ENCODE measurements at regions not wholly inside any gene's neighbourhood (a gene's known extent, or its start where the extent isn't known, plus 50 kb on each side); places are given as distances from the start of the nearest gene placed in this dataset.

DNA sequence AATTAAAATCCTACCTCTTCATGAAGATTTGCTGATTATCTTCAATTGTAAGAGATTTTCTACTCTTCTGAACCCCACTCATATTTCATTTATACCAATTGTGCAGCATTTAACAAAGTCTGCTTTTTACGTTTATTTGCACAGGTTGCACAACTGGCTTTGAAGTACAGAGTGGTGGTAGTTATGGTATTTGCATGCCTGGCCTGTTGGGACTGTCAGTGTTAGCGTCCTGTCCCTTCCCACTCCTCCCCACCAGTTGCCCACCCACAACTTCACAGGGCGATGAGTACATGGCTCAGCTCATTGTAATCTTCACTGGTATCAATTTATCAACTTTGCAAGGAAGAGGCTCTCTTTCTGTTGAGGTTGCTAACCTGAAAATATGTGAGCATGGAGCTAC is 372.3 kb downstream of the AASDHPPT start:
- Histone ChIP-seq H2AFZ (ENCODE audit: low read length, unreplicated experiment) (no peak overlapping the region), H3K27me3 (ENCODE audit: insufficient read depth, low read length) (no peaks in the 10 kb centered on the region), H3K4me1 (ENCODE audit: control insufficient read depth, insufficient read depth, low read length, unreplicated experiment) (no peaks in the 10 kb centered on the region), H3K79me2 (ENCODE audit: control insufficient read depth, insufficient read depth, low read length, unreplicated experiment) (no peaks in the 10 kb centered on the region), H3K36me3 (ENCODE audit: insufficient read depth, low read length) (0 out of 2 replicates have a peak, but pooled peaks cover 5% of the 10 kb centered on the region), H3K4me3 (ENCODE audit: low read depth, low read length) (no peak overlapping the region), H3K27ac (ENCODE audit: low read depth, low read length) (no peak overlapping the region)

DNA sequence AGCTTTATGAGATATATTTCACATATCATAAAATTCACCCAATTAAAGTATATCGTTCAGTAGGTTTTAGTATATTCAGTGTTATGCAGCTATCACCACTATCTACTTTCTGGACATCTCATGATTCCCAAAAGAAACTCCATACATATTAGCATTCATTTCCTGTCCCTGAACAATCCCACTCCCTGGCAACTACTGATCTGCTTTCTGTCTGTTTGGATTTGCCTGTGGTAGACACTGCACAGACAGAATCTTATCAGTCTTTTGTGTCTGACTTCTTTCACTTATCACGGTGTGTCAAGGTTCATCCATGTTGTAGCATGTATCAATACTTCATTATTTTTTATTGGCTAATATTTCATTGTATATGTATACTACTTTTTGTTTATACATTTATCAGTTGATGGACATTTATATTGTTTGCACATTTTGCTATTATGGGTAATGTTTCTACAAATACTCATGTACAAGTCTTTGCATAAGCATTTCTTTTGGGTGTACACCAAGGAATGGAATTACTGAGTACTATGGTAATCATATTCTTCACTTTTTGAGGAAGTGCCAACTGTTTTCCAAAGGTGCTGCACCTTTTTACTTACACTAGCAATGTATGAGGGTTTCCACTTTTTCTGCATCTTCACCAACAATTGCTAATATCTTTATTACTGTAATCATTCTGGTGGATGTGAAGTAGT is 373.9 kb downstream of the AASDHPPT start:
- H3K4me1 ChIP-seq (ENCODE audit: control insufficient read depth, insufficient read depth, low read length, unreplicated experiment), result peaks cover under 1% of the 10 kb centered on the region
- no peak overlapping the region for H3K4me3 ChIP-seq (ENCODE audit: low read depth, low read length)
- no peak overlapping the region for H3K27ac ChIP-seq (ENCODE audit: low read depth, low read length)
- H2AFZ ChIP-seq (ENCODE audit: low read length, unreplicated experiment), result no peak overlapping the region
- 0 out of 2 replicates have a peak, but pooled peaks cover 5% of the 10 kb centered on the region for H3K36me3 ChIP-seq (ENCODE audit: insufficient read depth, low read length)
- H3K79me2 ChIP-seq (ENCODE audit: control insufficient read depth, insufficient read depth, low read length, unreplicated experiment), result no peaks in the 10 kb centered on the region
- no peaks in the 10 kb centered on the region for H3K27me3 ChIP-seq (ENCODE audit: insufficient read depth, low read length)

DNA sequence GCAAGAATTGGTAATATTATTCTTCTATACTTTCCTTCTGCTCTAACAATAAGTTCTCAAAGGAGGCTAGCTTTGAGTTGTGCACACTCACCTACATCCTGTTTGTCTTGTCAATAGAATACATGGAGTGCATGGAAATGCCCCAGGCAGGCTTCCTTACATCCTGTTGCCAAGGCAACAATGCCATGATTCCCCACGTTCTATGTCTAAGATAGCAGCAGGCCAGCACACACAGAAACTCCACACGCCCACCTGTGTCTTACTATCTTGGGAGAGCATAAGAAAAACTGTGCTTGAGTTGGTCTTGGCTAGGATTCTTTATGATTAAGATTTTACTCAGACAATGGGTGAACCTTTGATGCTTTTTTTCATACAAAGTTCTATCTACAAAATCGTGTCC is 379.2 kb downstream of the AASDHPPT start:
- H3K27me3 ChIP-seq (ENCODE audit: insufficient read depth, low read length), result no peaks in the 10 kb centered on the region
- H3K4me3 ChIP-seq (ENCODE audit: low read depth, low read length), result no peak overlapping the region
- H3K27ac ChIP-seq (ENCODE audit: low read depth, low read length), result peak overlapping the region; percentile 71
- H3K36me3 ChIP-seq (ENCODE audit: insufficient read depth, low read length), result 0 out of 2 replicates have a peak, but pooled peaks cover 5% of the 10 kb centered on the region
- H2AFZ ChIP-seq (ENCODE audit: low read length, unreplicated experiment), result no peak overlapping the region
- peaks cover 14% of the 10 kb centered on the region for H3K4me1 ChIP-seq (ENCODE audit: control insufficient read depth, insufficient read depth, low read length, unreplicated experiment)
- no peaks in the 10 kb centered on the region for H3K79me2 ChIP-seq (ENCODE audit: control insufficient read depth, insufficient read depth, low read length, unreplicated experiment)

DNA sequence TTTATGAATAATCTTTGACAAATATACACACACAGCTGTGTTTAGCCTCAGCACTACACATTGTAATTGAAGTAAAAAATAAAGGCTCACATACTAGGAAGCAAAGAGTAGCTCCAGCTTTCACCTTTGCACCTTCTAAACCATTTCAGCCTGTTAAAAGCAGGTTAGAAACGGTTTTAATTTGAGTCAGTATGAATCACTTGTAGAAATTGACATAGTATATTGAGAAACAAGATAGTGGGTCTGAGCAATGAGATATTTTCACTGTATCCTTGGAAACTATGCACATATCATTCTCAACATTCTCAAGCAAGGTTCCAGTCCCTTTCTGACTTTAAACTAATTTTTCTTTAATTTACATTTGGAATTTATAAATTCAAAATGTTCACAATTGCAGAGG is 380.3 kb downstream of the AASDHPPT start:
- H3K27ac ChIP-seq (ENCODE audit: low read depth, low read length), result peak overlapping the region; percentile 71
- H3K4me3 ChIP-seq (ENCODE audit: low read depth, low read length), result no peak overlapping the region
- no peak overlapping the region for H2AFZ ChIP-seq (ENCODE audit: low read length, unreplicated experiment)

GRCh38 chr11:106459135-106459534 is 381.7 kb downstream of the AASDHPPT start:
- Histone ChIP-seq H3K27me3 (ENCODE audit: insufficient read depth, low read length) (no peaks in the 10 kb centered on the region), H3K27ac (ENCODE audit: low read depth, low read length) (no peak overlapping the region), H2AFZ (ENCODE audit: low read length, unreplicated experiment) (no peak overlapping the region), H3K79me2 (ENCODE audit: control insufficient read depth, insufficient read depth, low read length, unreplicated experiment) (no peaks in the 10 kb centered on the region), H3K4me3 (ENCODE audit: low read depth, low read length) (no peak overlapping the region), H3K4me1 (ENCODE audit: control insufficient read depth, insufficient read depth, low read length, unreplicated experiment) (peaks cover 25% of the 10 kb centered on the region), H3K36me3 (ENCODE audit: insufficient read depth, low read length) (no peaks in the 10 kb centered on the region)

More for the DNA sequence above, 380.3 kb downstream of the AASDHPPT start:
- Histone ChIP-seq H3K79me2 (ENCODE audit: control insufficient read depth, insufficient read depth, low read length, unreplicated experiment) (no peaks in the 10 kb centered on the region), H3K4me1 (ENCODE audit: control insufficient read depth, insufficient read depth, low read length, unreplicated experiment) (peaks cover 14% of the 10 kb centered on the region), H3K27me3 (ENCODE audit: insufficient read depth, low read length) (no peaks in the 10 kb centered on the region), H3K36me3 (ENCODE audit: insufficient read depth, low read length) (0 out of 2 replicates have a peak, but pooled peaks cover 3% of the 10 kb centered on the region)

GRCh38 chr11:106461148-106461691 is 383.8 kb downstream of the AASDHPPT start:
- H3K27me3 ChIP-seq (ENCODE audit: insufficient read depth, low read length), result no peaks in the 10 kb centered on the region

GRCh38 chr11:106461839-106462545 is 384.5 kb downstream of the AASDHPPT start:
- no peaks in the 10 kb centered on the region for H3K79me2 ChIP-seq (ENCODE audit: control insufficient read depth, insufficient read depth, low read length, unreplicated experiment)
- no peak overlapping the region for H2AFZ ChIP-seq (ENCODE audit: low read length, unreplicated experiment)
- no peaks in the 10 kb centered on the region for H3K36me3 ChIP-seq (ENCODE audit: insufficient read depth, low read length)
- no peak overlapping the region for H3K4me3 ChIP-seq (ENCODE audit: low read depth, low read length)
- H3K4me1 ChIP-seq (ENCODE audit: control insufficient read depth, insufficient read depth, low read length, unreplicated experiment), result peaks cover 28% of the 10 kb centered on the region
- no peaks in the 10 kb centered on the region for H3K27me3 ChIP-seq (ENCODE audit: insufficient read depth, low read length)
- no peak overlapping the region for H3K27ac ChIP-seq (ENCODE audit: low read depth, low read length)

More at GRCh38 chr11:106461148-106461691, 383.8 kb downstream of the AASDHPPT start:
- Histone ChIP-seq H3K4me3 (ENCODE audit: low read depth, low read length) (no peak overlapping the region), H3K79me2 (ENCODE audit: control insufficient read depth, insufficient read depth, low read length, unreplicated experiment) (no peaks in the 10 kb centered on the region), H3K4me1 (ENCODE audit: control insufficient read depth, insufficient read depth, low read length, unreplicated experiment) (peaks cover 28% of the 10 kb centered on the region), H3K27ac (ENCODE audit: low read depth, low read length) (no peak overlapping the region), H2AFZ (ENCODE audit: low read length, unreplicated experiment) (no peak overlapping the region), H3K36me3 (ENCODE audit: insufficient read depth, low read length) (no peaks in the 10 kb centered on the region)

- H3K4me3 ChIP-seq (ENCODE audit: low read depth, low read length), result no peak overlapping the region
- H3K27ac ChIP-seq (ENCODE audit: low read depth, low read length), result peak overlapping the region; percentile 61
- H3K4me1 ChIP-seq (ENCODE audit: control insufficient read depth, insufficient read depth, low read length, unreplicated experiment), result peaks cover 28% of the 10 kb centered on the region
- H3K27me3 ChIP-seq (ENCODE audit: insufficient read depth, low read length), result no peaks in the 10 kb centered on the region
- H2AFZ ChIP-seq (ENCODE audit: low read length, unreplicated experiment), result no peak overlapping the region
- H3K36me3 ChIP-seq (ENCODE audit: insufficient read depth, low read length), result no peaks in the 10 kb centered on the region
- no peaks in the 10 kb centered on the region for H3K79me2 ChIP-seq (ENCODE audit: control insufficient read depth, insufficient read depth, low read length, unreplicated experiment)
Measured at GRCh38 chr11:106463154-106463553, 385.7 kb downstream of the AASDHPPT start.

DNA sequence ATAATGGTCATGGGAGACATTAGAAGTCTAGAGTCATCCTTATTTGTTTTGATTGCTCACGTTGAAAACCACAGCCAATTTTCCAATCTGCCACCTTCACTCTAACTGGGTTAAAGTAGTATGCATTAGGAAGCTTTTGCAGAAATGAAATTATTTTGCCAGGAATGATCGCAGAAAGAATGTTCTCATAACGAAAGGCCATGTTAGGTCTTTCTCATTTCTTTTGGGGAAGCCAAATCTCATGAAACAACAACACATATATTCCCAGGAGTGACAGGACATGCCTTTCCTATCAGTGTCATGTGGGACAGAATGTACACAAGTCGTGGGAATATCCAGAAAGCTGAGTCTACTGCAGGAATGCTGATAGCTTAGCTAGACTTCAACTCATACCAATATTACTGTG is 386.3 kb downstream of the AASDHPPT start:
- Histone ChIP-seq H2AFZ (ENCODE audit: low read length, unreplicated experiment) (no peak overlapping the region), H3K27me3 (ENCODE audit: insufficient read depth, low read length) (no peaks in the 10 kb centered on the region)

DNA sequence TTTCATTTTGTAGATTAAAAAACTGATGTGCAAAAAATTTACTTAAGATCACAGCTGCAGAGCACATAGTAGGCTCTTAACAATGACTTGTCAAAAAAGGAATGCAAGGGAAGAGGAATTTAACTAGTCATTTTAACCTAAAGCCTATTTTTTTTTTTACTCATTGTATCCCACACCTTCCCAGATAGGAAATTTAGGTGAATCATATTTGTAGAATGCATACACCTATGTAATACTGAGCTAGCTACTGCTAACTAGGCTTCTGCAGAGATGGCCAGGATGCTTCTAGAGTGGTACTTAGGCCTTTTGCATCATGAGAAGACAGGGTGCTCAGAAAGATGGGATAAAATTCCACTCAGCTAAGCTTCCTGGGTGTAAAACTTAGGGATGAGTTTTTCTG is 387.3 kb downstream of the AASDHPPT start:
- peaks cover 35% of the 10 kb centered on the region for H3K4me1 ChIP-seq (ENCODE audit: control insufficient read depth, insufficient read depth, low read length, unreplicated experiment)
- H3K27ac ChIP-seq (ENCODE audit: low read depth, low read length), result no peak overlapping the region
- no peak overlapping the region for H2AFZ ChIP-seq (ENCODE audit: low read length, unreplicated experiment)
- H3K79me2 ChIP-seq (ENCODE audit: control insufficient read depth, insufficient read depth, low read length, unreplicated experiment), result no peaks in the 10 kb centered on the region
- H3K36me3 ChIP-seq (ENCODE audit: insufficient read depth, low read length), result no peaks in the 10 kb centered on the region
- H3K4me3 ChIP-seq (ENCODE audit: low read depth, low read length), result no peak overlapping the region
- H3K27me3 ChIP-seq (ENCODE audit: insufficient read depth, low read length), result no peaks in the 10 kb centered on the region

More for the DNA sequence above, 386.3 kb downstream of the AASDHPPT start:
- Histone ChIP-seq H3K27ac (ENCODE audit: low read depth, low read length) (peak overlapping the region; percentile 61), H3K79me2 (ENCODE audit: control insufficient read depth, insufficient read depth, low read length, unreplicated experiment) (no peaks in the 10 kb centered on the region), H3K36me3 (ENCODE audit: insufficient read depth, low read length) (no peaks in the 10 kb centered on the region), H3K4me3 (ENCODE audit: low read depth, low read length) (no peak overlapping the region), H3K4me1 (ENCODE audit: control insufficient read depth, insufficient read depth, low read length, unreplicated experiment) (peaks cover 35% of the 10 kb centered on the region)
